Activated CD4-positive, CD25-positive, alpha-beta regulatory T cell treated with anti-CD3 and anti-CD28 coated beads, Interleukin-2, amount 50 U/mL, for 16 hours (primary cell): ENCODE measurements at regions not wholly inside any gene's neighbourhood (a gene's known extent, or its start where the extent isn't known, plus 50 kb on each side); places are given as distances from the start of the nearest gene placed in this dataset.

Experiments
- DNase-seq: peaks from one replicate; pipeline ENCODE4 v3.0.0-alpha.2; 2020; ENCODE audit warnings: low read depth, low spot score

GRCh38 chr2:134169788-134170187, 84.1 kb upstream of the MGAT5 start:
- DNase-seq: no peak

GRCh38 chr2:134170294-134170693, 83.6 kb upstream of the MGAT5 start:
- DNase-seq: no peak

- DNase-seq: no peak
Observed at GRCh38 chr2:134170700-134171099, 83.2 kb upstream of the MGAT5 start.

- no peak for DNase-seq
Observed at GRCh38 chr2:134173338-134174016, 80.4 kb upstream of the MGAT5 start.

- no peak for DNase-seq
Observed at GRCh38 chr2:134174711-134175110, 79.2 kb upstream of the MGAT5 start.

GRCh38 chr2:134175834-134176233, 78.0 kb upstream of the MGAT5 start:
- DNase-seq: no peak

GRCh38 chr2:134177351-134177931, 76.4 kb upstream of the MGAT5 start:
- DNase-seq: no peak

GRCh38 chr2:134178138-134178877, 75.6 kb upstream of the MGAT5 start:
- no peak for DNase-seq

- no peak for DNase-seq
Observed at GRCh38 chr2:134181219-134181618, 72.7 kb upstream of the MGAT5 start.

- DNase-seq: no peak
Observed at GRCh38 chr2:134183679-134184078, 70.2 kb upstream of the MGAT5 start.

- DNase-seq: no peak
Observed at GRCh38 chr2:134185639-134186038, 68.2 kb upstream of the MGAT5 start.

- DNase-seq: no peak
Observed at GRCh38 chr2:134189009-134189720, 64.7 kb upstream of the MGAT5 start.

GRCh38 chr2:134190062-134190806, 63.6 kb upstream of the MGAT5 start:
- no peak for DNase-seq

GRCh38 chr2:134190807-134191203, 63.1 kb upstream of the MGAT5 start:
- DNase-seq: no peak

- no peak for DNase-seq
Observed at GRCh38 chr2:134191835-134192234, 62.0 kb upstream of the MGAT5 start.

- DNase-seq: no peak
Observed at GRCh38 chr2:134193006-134193405, 60.9 kb upstream of the MGAT5 start.

- DNase-seq: no peak
Observed at GRCh38 chr2:134194519-134194918, 59.4 kb upstream of the MGAT5 start.

GRCh38 chr2:134195341-134195740, 58.5 kb upstream of the MGAT5 start:
- no peak for DNase-seq

- no peak for DNase-seq
Observed at GRCh38 chr2:134197445-134197844, 56.4 kb upstream of the MGAT5 start.

- no peak for DNase-seq
Observed at GRCh38 chr2:134198006-134198634, 55.8 kb upstream of the MGAT5 start.

GRCh38 chr2:134199123-134199522, 54.7 kb upstream of the MGAT5 start:
- no peak for DNase-seq
